ENCODE measurements at regions not wholly inside any gene's neighbourhood (a gene's known extent, or its start where the extent isn't known, plus 50 kb on each side); places are given as distances from the start of the nearest gene placed in this dataset.
"Not testable (repeated sequence)": the region's sequence is repeated elsewhere in the genome, so short reads cannot be mapped to it uniquely, and the experiment has no call there.

DNA sequence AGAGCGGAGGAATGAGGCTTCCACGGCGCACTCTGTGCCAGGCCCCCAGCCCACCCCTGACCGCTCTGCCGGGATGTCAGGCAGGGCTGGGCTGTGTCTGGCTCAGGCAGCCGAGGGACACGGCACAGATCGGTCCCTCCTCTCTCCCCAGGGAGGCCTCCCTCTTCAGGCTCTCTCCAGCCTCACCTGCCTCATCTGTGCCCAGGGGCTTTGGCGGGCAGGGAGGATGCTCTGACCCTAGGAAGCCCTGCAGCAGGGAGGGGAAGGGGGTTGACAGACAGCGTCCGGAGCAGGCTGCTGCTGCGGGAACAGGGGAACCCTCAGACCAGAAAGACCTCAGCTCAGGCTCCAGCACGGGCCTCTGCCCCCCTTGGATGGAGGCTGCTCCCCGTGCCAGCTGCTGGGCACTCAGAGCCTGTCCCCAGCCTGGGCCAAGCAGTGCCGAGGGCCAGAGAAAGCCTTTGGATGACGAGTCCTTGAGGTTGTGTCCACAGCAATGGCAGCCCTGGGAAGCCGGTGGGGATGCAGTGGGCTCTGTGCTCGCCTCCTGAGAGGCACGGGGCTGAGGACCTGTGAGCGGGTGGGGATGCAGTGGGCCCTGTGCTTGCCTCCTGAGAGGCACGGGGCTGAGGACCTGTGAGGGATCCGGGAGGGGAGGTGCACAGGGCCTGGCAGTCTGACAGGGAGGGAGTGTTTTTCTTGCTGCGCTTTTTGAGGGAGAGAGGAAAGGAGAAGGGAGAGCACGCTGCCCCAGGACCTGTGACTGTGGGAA lies 66.9 kb downstream of the FOXL3 start:
- DNase-seq = no peak

DNA sequence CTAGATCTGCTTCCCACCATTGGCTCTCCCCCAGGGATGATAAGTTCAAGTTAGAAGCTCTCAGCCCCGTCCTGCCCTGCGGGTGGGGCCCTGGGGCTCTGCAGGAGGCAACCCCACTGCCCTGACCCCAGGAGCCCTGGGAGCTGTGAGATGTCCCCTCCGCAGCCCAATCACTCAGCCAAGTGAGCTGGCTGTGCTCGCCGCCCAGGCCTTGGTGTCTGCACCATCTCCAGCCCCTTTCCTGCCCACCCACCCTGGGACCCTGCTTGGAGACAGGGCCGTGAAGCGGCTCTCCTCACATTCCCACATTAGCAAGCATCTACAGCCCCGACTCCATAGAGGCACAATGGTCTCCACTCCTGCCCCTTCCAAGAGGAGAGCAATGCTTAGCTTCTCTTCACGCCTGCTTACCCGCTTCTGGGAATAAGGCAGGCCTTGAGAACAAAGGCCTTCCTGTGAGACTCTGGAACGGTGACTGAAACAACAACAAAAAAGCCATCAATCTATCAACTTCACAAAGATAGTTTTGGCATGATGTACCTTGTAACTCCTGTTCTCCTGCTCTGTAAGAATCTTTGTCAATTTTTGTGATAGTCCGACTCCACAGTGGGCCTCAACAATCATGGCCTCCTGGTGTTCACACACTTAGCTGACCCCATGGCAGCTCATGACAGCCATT lies 67.7 kb downstream of the FOXL3 start:
- no peak for DNase-seq

- no peak for DNase-seq
These were observed 68.4 kb downstream of the FOXL3 start for GRCh38 chr7:358352-358751.

DNA sequence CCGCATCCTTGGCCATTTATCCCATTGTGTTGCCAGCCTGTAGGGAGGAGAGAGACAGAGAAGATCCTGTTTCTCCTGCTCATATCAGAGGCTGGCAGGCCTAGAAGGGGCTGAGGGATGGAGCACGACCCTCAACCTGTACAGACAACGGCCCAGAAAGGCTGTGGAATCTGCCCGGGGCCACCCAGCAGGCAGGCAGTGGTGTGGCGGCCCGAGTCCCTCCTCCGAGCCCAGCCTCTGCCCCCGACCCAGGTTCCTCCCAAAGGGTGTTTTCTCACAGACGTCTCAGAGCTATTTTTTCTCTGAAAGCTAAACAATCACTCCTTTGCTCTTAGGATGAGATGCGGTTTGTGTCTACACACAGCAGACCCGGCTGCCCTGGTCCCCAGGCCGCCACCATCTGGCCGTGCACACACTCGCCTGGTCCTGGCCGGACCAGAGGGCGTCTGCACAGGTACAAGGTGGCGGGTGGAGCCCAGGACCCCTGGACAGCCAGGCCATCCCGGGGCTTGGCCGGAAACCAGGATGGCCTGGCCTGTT lies 69.3 kb downstream of the FOXL3 start:
- DNase-seq = no peak

DNA sequence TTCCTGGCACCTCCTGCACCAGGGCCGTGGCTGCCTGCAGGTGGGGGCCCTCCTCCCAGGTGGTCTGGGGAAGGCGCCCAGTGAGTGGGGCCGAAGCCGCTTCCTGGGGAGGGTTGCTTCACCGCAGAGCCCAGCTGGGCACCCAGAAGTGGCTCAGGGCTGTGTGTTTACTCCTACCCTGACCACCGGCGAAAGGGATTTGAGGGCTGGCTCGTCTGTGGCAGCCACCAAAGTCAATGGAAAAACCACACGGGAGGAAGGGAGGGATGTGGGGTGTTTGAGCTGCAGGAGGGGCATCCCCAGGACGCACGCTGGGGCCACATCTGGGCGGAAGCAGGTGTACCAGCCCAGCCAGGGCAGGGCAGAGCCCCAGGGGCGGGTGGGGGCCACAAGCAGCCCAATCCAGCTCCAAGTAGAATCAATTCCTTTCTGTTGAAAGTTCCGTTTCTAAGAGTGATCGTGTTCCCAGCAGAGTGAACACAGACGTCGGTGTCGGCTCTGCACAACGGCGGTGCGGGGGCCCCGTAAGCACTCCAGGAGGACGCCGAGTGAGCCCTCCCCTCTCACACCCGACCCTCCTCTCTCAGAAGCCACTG lies 69.9 kb downstream of the FOXL3 start:
- DNase-seq = no peak

DNA sequence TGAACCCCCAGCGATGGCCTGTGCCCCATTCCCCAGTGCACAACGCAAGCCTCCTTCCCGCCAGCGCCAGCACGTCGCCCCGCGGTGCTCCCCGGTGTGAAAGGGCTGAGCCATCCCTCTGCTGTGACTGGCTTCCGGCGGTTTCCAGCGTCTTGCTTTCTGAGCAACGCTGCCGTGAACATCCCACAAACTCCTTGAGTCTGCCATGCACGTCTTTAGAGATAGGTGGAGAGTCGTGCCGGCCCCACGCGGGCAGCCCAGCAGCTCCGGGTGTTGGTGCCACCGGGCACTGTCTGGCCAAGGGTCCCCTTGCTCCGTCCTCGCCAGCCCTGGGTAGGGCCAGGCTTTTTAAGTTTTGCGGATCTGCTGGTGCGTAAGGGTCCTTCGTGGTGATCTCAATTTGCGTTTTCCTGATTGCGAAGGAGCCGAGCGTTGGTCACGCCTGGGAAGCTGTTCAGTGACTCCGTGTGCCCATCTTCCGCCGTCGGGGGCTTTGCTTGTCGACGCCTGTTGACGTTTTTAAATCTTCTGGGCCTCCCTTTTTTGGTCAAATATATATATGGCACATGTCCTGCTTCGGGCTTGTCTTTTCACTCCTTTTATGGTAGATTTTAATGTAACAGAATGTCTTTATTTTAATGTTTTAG lies 70.6 kb downstream of the FOXL3 start:
- no peak for DNase-seq

- DNase-seq = not testable (repeated sequence)
These were observed 71.2 kb downstream of the FOXL3 start for GRCh38 chr7:361182-361581.

- no peak for DNase-seq
These were observed 71.9 kb downstream of the FOXL3 start for GRCh38 chr7:361680-362401.

DNA sequence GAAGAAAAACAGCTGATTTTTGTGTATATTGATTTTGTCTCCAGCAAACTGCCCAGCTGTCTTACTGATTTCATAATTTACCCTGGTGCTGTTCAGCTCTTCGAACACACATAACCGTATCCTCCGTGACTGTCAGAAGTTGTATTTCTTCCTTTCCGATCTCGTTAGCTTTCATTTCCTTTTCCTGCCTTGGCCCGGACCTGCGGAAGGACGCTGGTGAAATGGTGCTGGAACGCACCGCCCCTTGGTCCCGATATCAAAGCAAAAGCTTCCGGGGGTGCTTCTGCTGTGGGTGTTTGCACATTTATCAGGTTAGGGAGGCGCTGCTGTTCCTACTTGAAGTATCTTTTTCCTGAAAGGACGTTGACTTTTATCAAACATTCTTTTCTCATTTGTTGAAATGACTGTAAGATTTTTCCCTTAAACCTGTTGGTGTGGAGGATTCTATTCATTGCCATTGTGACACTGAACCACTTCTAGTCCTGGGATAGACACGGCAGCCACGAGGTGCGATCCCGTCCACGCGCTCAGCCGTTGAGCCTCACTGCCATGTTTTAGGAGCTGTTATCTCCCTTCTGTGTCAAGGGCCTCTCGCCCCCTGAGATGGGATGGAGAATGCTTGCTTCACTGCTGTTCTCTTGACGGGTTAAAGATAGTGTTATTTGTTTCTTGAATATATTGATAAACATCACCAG lies 72.6 kb downstream of the FOXL3 start:
- DNase-seq = peak; percentile 31

- DNase-seq = peak; percentile 32
These were observed 73.7 kb downstream of the FOXL3 start for GRCh38 chr7:363626-364025.

DNA sequence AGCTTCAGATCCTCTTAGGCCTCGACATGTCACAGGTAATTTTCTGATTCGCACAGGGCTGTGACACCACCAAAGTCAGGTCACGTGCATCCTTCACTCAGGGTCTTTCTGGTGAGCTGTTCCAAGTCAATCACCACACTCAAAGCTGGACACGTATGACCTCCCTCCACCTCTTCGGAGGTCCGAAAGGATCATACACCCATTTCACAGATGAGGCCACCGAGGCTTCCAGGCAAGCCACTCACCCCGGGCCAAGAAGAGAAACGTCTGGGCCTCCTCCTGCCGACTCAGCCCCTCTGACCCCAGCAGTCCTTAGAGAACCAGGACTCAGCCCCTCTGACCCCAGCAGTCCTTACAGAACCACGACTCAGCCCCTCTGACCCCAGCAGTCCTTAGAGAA lies 74.6 kb downstream of the FOXL3 start:
- DNase-seq = no peak

GRCh38 chr7:365593-365992 lies 75.6 kb downstream of the FOXL3 start:
- no peak for DNase-seq

DNA sequence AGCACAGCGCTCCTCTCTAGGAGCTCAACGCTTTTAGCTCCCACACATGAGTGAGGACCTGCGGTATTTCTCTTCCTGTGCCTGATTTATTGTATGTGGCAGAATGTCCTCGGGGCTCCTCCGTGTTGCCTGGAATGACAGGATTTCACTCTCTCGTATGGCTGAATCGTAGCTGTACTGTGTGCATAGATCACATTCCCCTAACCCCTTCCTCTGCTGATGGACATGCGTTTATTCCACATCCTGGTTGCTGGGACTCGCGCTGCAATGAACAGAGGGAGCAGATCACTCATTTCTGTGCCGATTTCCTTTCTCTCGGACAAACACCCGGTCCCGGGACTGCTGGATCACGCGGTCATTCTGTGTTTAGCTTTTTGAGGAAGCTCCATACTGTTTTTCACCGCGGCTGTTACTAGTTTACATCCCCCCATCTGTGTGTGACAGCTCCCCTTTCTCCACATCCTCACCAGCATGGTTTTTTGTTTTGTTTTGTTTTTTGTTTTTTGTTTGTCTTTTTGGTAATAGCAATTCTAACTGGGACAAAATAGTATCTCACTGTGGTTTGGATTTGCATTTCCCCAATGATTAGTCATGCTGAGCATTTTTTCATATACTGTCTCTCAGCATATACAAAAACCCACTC lies 76.3 kb downstream of the FOXL3 start:
- no peak for DNase-seq

GRCh38 chr7:367351-367901 lies 77.5 kb downstream of the FOXL3 start:
- DNase-seq = no peak

DNA sequence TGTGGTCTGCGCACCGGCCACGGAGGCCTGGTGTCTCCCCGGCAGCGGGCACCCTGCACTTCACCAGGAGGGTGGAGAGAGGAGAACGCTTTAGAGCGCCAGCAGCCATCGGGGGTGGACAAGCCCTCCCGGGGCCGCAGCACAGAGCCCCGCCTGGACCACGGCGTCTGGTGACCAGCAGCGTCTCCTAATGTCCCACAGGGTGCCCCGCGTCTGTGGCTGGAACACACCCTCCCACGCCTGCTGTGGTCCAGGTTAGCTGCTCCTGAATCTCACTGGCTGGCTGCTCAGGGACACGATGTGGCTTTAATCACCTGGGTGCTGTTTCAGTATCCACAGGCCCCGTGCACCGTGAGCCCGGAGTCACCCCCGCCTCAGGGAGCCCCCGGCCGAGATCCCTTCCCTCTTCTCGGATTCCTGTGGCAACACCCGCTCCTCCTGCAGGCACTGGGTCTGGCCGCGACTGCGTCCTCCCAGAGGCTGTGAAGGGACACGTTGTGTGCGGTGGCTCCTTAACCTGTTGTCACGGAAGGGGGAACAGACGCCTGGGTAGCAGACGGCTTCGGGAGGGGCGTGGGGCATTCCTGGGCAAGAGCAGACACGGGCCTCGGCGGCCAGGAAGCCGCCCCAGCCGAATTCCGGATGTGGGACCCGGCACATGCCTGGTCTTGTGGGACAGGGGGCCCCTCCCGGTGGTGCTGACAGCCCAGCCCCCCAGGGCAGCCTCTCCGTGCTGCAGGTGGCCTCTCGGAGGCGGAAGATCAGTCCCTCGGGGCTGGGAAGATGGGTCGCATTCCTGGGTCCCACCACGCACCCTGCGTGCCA lies 78.9 kb downstream of the FOXL3 start:
- DNase-seq = no peak

- no peak for DNase-seq
These were observed 79.7 kb downstream of the FOXL3 start for GRCh38 chr7:369476-370258.

- no peak for DNase-seq
These were observed 80.3 kb downstream of the FOXL3 start for GRCh38 chr7:370259-370625.

- no peak for DNase-seq
These were observed 80.8 kb downstream of the FOXL3 start for GRCh38 chr7:370775-371118.

- no peak for DNase-seq
These were observed 81.3 kb downstream of the FOXL3 start for GRCh38 chr7:371119-371778.

Data from activated gamma-delta T cell treated with Interleukin-2 at 50 U/mL for 16 hours (primary cell).